ENCODE measurements at regions not wholly inside any gene's neighbourhood (a gene's known extent, or its start where the extent isn't known, plus 50 kb on each side); places are given as distances from the start of the nearest gene placed in this dataset.
"Not testable (repeated sequence)": the region's sequence is repeated elsewhere in the genome, so short reads cannot be mapped to it uniquely, and the experiment has no call there.

DNA sequence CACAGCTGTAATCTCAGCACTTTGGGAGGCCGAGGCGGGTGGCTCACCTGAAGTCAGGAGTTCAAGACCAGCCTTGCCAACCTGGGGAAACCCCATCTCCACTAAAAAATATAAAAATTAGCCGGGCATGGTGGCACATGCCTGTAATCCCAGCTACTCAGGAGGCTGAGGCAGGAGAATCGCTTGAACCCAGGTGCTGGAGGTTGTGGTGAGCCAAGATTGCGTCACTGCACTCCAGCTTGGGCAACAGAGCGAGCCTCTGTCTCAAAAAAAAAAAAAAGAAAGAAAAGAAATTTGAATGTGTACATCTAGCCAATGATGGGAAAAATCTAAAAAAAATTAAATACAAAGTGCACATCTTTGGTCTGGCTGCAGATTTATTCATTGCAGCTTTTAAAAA is 92.6 kb upstream of the ERRFI1 start:
- DNase-seq; POLR2A ChIA-PET; H3K9me3 Mint-ChIP-seq; H3K27ac Mint-ChIP-seq; H3K27me3 Mint-ChIP-seq; H3K4me1 Mint-ChIP-seq; H3K36me3 Mint-ChIP-seq (ENCODE audit: low read depth); H3K4me3 Mint-ChIP-seq: not testable (repeated sequence)
- CTCF ChIA-PET: interaction anchor here (1.6 kb wide), 1 partner anchor 13 kb away, joined by 3 read pairs; no protein-coding TSS in a partner anchor

- ChIA-PET CTCF (interaction anchor here (1.6 kb wide), 1 partner anchor 13 kb away, joined by 3 read pairs; no protein-coding TSS in a partner anchor), POLR2A (no interaction called here)
Observed at GRCh38 chr1:8118031-8118451, 91.9 kb upstream of the ERRFI1 start.

DNA sequence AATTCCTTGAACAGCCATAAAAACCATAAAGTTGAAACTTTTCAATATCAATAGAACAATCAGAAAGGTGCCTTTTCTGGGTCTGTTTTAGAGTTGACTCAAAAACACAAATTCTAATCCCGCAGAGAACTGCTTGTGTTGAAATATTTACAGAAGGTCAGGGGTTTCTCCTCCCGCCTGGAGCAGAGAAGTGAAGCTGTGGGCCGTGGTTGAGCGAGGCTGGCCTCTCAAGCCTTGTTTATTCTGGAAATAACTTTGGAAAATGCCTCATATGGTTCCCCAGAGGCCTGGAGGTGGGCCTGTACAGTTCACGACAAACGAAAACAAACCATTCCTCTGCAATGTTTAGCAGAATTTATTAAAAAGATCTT is 90.8 kb upstream of the ERRFI1 start:
- POLR2A ChIA-PET: no interaction called here
- CTCF ChIA-PET: interaction anchor here (1.0 kb wide), 1 partner anchor 55 kb away, joined by 3 read pairs; no protein-coding TSS in a partner anchor
- H3K4me1 Mint-ChIP-seq: peaks cover 10% of the 10 kb centered on the region
- no peaks in the 10 kb centered on the region for H3K36me3 Mint-ChIP-seq (ENCODE audit: low read depth)
- H3K4me3 Mint-ChIP-seq: no peak overlapping the region
- no peak overlapping the region for H3K27ac Mint-ChIP-seq
- no peaks in the 10 kb centered on the region for H3K9me3 Mint-ChIP-seq
- H3K27me3 Mint-ChIP-seq: peaks cover 8% of the 10 kb centered on the region
- DNase-seq: no peak

More at GRCh38 chr1:8118031-8118451, 91.9 kb upstream of the ERRFI1 start:
- H3K4me1 Mint-ChIP-seq: peaks cover 10% of the 10 kb centered on the region
- H3K9me3 Mint-ChIP-seq: no peaks in the 10 kb centered on the region
- no peak overlapping the region for H3K4me3 Mint-ChIP-seq
- no peak for DNase-seq
- no peak overlapping the region for H3K27ac Mint-ChIP-seq
- H3K36me3 Mint-ChIP-seq (ENCODE audit: low read depth): no peaks in the 10 kb centered on the region
- peaks cover 8% of the 10 kb centered on the region for H3K27me3 Mint-ChIP-seq

DNA sequence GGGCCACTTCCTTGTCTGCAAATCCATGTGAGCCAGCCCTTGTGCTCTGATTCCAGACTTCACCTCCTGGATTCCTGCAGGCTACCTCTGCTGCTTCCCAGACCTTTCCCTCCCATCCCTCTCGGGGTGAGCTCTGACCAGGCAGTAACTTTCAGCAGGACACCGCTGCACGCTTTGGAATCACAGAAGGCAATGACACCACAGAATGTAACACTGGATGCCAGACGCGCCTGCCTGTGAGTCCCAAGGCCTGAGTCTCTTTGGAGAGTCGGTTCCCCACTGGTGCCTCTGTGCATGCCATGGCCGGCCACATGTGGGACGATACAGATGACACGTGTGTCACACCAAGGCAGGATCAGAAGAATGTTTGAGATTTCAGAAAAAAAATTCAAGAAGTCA is 89.7 kb upstream of the ERRFI1 start:
- CTCF ChIA-PET: interaction anchor here (0.8 kb wide), 1 partner anchor 101 kb away, joined by 3 read pairs; no protein-coding TSS in a partner anchor
- Mint-ChIP-seq H3K27me3 (peaks cover 3% of the 10 kb centered on the region), H3K36me3 (ENCODE audit: low read depth) (no peaks in the 10 kb centered on the region), H3K4me3 (no peak overlapping the region), H3K4me1 (peaks cover 4% of the 10 kb centered on the region), H3K9me3 (no peaks in the 10 kb centered on the region), H3K27ac (no peak overlapping the region)
- POLR2A ChIA-PET: no interaction called here
- DNase-seq: no peak

GRCh38 chr1:8115031-8115768 is 89.1 kb upstream of the ERRFI1 start:
- Mint-ChIP-seq H3K27ac (no peak overlapping the region), H3K4me3 (no peak overlapping the region), H3K36me3 (ENCODE audit: low read depth) (no peaks in the 10 kb centered on the region), H3K4me1 (peaks cover 1% of the 10 kb centered on the region), H3K27me3 (no peaks in the 10 kb centered on the region), H3K9me3 (no peaks in the 10 kb centered on the region)
- POLR2A ChIA-PET: no interaction called here
- CTCF ChIA-PET: interaction anchor here (0.8 kb wide), 1 partner anchor 100 kb away, joined by 3 read pairs; no protein-coding TSS in a partner anchor
- DNase-seq: no peak

DNA sequence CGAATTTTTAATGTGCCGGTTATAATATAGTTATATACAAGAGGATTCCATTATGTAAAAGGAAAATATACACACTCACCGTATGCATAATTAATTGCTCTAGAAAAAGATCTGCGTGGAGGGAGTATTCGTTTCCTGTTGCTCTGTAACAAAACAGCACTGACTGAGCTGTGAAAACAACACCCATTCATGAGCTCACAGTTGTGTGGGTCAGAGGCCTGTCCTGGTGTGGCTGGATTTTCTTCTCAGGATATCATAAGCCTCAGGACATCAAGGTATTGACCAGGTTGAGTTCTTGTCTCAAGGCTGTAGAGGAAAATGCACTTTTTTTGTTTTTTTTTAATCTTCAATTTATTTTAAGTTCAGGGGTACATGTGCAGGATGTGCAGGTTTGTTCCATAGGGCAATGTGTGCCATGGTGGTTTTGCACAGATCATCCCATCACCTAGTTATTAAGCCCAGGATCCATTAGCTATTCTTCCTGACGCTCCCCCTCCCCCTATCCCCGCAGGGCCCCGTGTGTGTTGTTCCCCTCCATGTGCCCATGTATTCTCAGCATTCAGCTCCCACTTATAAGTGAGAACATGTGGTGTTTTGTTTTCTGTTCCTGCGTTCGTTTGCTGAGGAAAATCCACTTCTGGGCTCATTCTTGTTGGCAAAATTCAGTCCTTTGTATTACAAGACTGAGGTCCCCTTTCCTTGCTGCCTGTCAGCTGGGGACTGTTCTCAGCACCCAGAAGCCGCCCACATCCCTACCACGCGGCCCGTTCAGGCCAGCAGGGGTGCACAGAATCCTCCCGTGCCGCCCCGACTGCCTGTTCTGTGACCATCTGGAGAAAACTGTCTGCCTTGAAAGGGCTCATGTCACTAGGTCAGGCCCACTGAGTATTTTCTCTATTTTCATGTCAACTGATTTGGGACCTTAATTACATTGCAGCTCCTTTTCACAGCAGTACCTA is 87.4 kb upstream of the ERRFI1 start:
- no peak overlapping the region for H3K27ac Mint-ChIP-seq
- ChIA-PET POLR2A (no interaction called here), CTCF (interaction anchor here (1.1 kb wide), 1 partner anchor 12 kb away, joined by 3 read pairs; no protein-coding TSS in a partner anchor)
- no peak for DNase-seq
- no peaks in the 10 kb centered on the region for H3K27me3 Mint-ChIP-seq
- H3K36me3 Mint-ChIP-seq (ENCODE audit: low read depth): no peaks in the 10 kb centered on the region
- no peak overlapping the region for H3K4me3 Mint-ChIP-seq
- H3K4me1 Mint-ChIP-seq: peaks cover 1% of the 10 kb centered on the region
- no peaks in the 10 kb centered on the region for H3K9me3 Mint-ChIP-seq

- DNase-seq: no peak
- CTCF ChIA-PET: interaction anchor here (1.1 kb wide), 1 partner anchor 11 kb away, joined by 3 read pairs; no protein-coding TSS in a partner anchor
Observed at GRCh38 chr1:8112611-8113261, 86.6 kb upstream of the ERRFI1 start.

DNA sequence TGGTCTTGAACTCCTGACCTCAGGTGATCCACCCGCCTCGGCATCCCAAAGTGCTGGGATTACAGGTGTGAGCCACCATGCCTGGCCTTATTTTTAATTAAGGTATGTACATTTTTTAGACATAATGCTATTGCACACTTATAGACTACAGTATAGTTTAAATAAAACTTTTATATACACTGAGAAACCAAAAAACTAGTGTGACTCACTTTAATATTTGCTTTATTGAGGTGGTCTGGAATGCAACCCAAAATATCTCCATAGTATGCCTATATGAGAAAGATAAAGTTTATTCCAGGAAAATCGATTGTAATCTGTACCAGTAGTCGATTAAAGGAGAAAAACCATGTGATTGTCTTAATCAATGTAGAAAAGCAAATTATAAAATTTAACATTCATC is 85.5 kb upstream of the ERRFI1 start:
- H3K4me1 Mint-ChIP-seq: peaks cover 1% of the 10 kb centered on the region
- H3K4me3 Mint-ChIP-seq: no peak overlapping the region
- H3K36me3 Mint-ChIP-seq (ENCODE audit: low read depth): no peaks in the 10 kb centered on the region
- ChIA-PET POLR2A (no interaction called here), CTCF (no interaction called here)
- no peaks in the 10 kb centered on the region for H3K9me3 Mint-ChIP-seq
- H3K27ac Mint-ChIP-seq: no peak overlapping the region
- DNase-seq: no peak
- peaks cover 2% of the 10 kb centered on the region for H3K27me3 Mint-ChIP-seq

More at GRCh38 chr1:8112611-8113261, 86.6 kb upstream of the ERRFI1 start:
- no peaks in the 10 kb centered on the region for H3K9me3 Mint-ChIP-seq
- no peak overlapping the region for H3K4me3 Mint-ChIP-seq
- H3K4me1 Mint-ChIP-seq: peaks cover 1% of the 10 kb centered on the region
- POLR2A ChIA-PET: no interaction called here
- peaks cover 2% of the 10 kb centered on the region for H3K27me3 Mint-ChIP-seq
- H3K27ac Mint-ChIP-seq: no peak overlapping the region
- no peaks in the 10 kb centered on the region for H3K36me3 Mint-ChIP-seq (ENCODE audit: low read depth)

GRCh38 chr1:8109216-8109615 is 83.1 kb upstream of the ERRFI1 start:
- Mint-ChIP-seq H3K9me3 (no peaks in the 10 kb centered on the region), H3K36me3 (ENCODE audit: low read depth) (no peaks in the 10 kb centered on the region), H3K4me3 (no peak overlapping the region), H3K27me3 (peaks cover 3% of the 10 kb centered on the region), H3K4me1 (peaks cover 1% of the 10 kb centered on the region), H3K27ac (no peak overlapping the region)
- ChIA-PET CTCF (no interaction called here), POLR2A (no interaction called here)
- no peak for DNase-seq

DNA sequence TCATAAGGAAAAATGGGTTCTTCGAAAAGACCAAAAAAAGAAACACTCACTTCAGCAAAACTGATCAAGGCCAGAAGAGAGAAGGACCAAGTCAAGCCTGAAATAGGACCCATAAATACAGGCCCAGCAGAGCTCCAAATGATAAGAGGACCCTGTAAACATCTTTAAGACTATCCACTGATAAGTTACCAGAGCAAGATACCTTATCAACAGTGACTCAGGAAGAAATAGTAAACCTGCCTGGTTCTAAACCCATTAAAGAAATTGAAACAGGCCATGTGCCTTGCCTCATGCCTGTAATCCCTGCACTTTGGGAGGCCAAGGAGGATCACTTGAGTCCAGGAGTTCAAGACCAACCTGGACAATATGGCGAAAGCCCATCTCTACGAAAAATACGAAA is 81.8 kb upstream of the ERRFI1 start:
- no peaks in the 10 kb centered on the region for H3K36me3 Mint-ChIP-seq (ENCODE audit: low read depth)
- peaks cover 4% of the 10 kb centered on the region for H3K27me3 Mint-ChIP-seq
- no peak overlapping the region for H3K4me3 Mint-ChIP-seq
- CTCF ChIA-PET: no interaction called here
- POLR2A ChIA-PET: no interaction called here
- no peaks in the 10 kb centered on the region for H3K4me1 Mint-ChIP-seq
- H3K27ac Mint-ChIP-seq: no peak overlapping the region
- no peak for DNase-seq
- no peaks in the 10 kb centered on the region for H3K9me3 Mint-ChIP-seq

DNA sequence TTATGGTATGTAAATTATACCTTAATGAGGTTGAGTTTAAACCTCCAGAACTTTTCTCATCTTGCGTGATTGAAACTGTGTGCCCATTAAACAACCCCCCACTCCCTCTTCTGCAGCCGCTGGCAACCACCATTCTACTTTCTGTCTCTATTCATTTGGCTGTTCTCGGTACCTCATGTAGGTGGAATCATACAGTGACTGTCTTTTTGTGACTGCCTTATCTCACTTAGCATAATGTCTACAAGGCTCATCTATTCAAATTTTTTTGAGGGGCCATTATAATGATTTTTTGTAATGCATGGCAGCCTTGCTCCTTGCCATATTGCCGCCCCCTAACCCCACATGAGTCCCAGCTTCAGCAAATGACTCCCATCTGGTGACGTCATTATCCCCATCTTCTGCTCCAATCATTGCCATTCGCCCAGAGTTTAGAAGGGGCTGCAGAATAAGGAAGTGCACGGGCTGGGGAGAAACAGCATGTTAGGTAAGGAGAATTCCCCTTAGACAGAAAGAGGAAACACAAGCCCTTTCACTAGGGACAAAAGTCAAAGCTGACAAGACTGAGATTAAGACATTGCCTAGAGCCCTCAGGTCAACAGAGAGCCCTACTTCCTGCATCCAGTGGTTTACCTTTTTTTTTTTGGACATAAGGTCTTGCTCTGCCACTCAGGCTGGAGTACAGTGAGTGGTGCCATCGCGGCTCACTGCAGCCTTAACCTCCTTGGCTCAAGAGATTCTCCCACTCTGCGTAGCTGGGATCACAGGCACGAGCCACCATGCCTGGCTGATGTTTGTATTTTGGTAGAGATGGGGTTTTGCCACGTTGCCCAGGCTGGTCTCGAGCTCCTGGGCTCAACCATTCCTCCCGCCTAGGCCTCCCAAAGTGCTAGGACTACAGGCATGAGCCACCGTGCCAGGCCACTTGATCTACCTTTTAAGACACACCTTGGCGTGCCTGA is 78.4 kb upstream of the ERRFI1 start:
- H3K27me3 Mint-ChIP-seq: peaks cover 8% of the 10 kb centered on the region
- H3K36me3 Mint-ChIP-seq (ENCODE audit: low read depth): no peaks in the 10 kb centered on the region
- no peak overlapping the region for H3K27ac Mint-ChIP-seq
- POLR2A ChIA-PET: no interaction called here
- DNase-seq: no peak
- H3K9me3 Mint-ChIP-seq: no peaks in the 10 kb centered on the region
- CTCF ChIA-PET: no interaction called here
- no peaks in the 10 kb centered on the region for H3K4me1 Mint-ChIP-seq
- H3K4me3 Mint-ChIP-seq: no peak overlapping the region

GRCh38 chr1:8097908-8098307 is 71.8 kb upstream of the ERRFI1 start:
- no peak for DNase-seq
- Mint-ChIP-seq H3K36me3 (ENCODE audit: low read depth) (peaks cover 3% of the 10 kb centered on the region), H3K4me1 (peaks cover 21% of the 10 kb centered on the region), H3K4me3 (no peak overlapping the region), H3K27me3 (peaks cover 4% of the 10 kb centered on the region), H3K27ac (no peak overlapping the region), H3K9me3 (no peaks in the 10 kb centered on the region)
- ChIA-PET CTCF (interaction anchor here (1.0 kb wide), 1 partner anchor 9 kb away, joined by 3 read pairs; no protein-coding TSS in a partner anchor), POLR2A (no interaction called here)

Measured in activated CD4-positive, alpha-beta T cell treated with anti-CD3 and anti-CD28 coated beads, Interleukin-2, amount 10 ng/mL, durations not matched to agents 7 days and 5 days (primary cell).